ENCODE measurements at regions not wholly inside any gene's neighbourhood (a gene's known extent, or its start where the extent isn't known, plus 50 kb on each side); places are given as distances from the start of the nearest gene placed in this dataset.

GRCh38 chr1:208600456-208601190, 356.4 kb upstream of the PLXNA2 start:
- DNase-seq = no peak

- no peak for DNase-seq
Measured at GRCh38 chr1:208601561-208601960, 357.4 kb upstream of the PLXNA2 start.

GRCh38 chr1:208603721-208604120, 359.5 kb upstream of the PLXNA2 start:
- DNase-seq = no peak

GRCh38 chr1:208604295-208604694, 360.1 kb upstream of the PLXNA2 start:
- DNase-seq = no peak

GRCh38 chr1:208606959-208607358, 362.8 kb upstream of the PLXNA2 start:
- DNase-seq = no peak

GRCh38 chr1:208607616-208608015, 363.4 kb upstream of the PLXNA2 start:
- no peak for DNase-seq

GRCh38 chr1:208614610-208615009, 370.4 kb upstream of the PLXNA2 start:
- DNase-seq = no peak

- no peak for DNase-seq
Measured at GRCh38 chr1:208615371-208615770, 371.2 kb upstream of the PLXNA2 start.

- DNase-seq = no peak
Measured at GRCh38 chr1:208616776-208617175, 372.6 kb upstream of the PLXNA2 start.

- DNase-seq = no peak
Measured at GRCh38 chr1:208628022-208628914, 384.1 kb upstream of the PLXNA2 start.

- DNase-seq = no peak
Measured at GRCh38 chr1:208631092-208631491, 386.9 kb upstream of the PLXNA2 start.

- no peak for DNase-seq
Measured at GRCh38 chr1:208631506-208631905, 387.3 kb upstream of the PLXNA2 start.

GRCh38 chr1:208634346-208635140, 390.4 kb upstream of the PLXNA2 start:
- no peak for DNase-seq

- no peak for DNase-seq
Measured at GRCh38 chr1:208637181-208637580, 393.0 kb upstream of the PLXNA2 start.

- DNase-seq = no peak
Measured at GRCh38 chr1:208639382-208639781, 395.2 kb upstream of the PLXNA2 start.

- no peak for DNase-seq
Measured at GRCh38 chr1:208640295-208640694, 396.1 kb upstream of the PLXNA2 start.

- DNase-seq = no peak
Measured at GRCh38 chr1:208641579-208642280, 397.5 kb upstream of the PLXNA2 start.

- no peak for DNase-seq
Measured at GRCh38 chr1:208643005-208643597, 398.9 kb upstream of the PLXNA2 start.

- no peak for DNase-seq
Measured at GRCh38 chr1:208644401-208645160, 400.4 kb upstream of the PLXNA2 start.

GRCh38 chr1:208646431-208646830, 402.2 kb upstream of the PLXNA2 start:
- DNase-seq = no peak

- DNase-seq = no peak
Measured at GRCh38 chr1:208648146-208648545, 404.0 kb upstream of the PLXNA2 start.
